ENCODE measurements at regions not wholly inside any gene's neighbourhood (a gene's known extent, or its start where the extent isn't known, plus 50 kb on each side); places are given as distances from the start of the nearest gene placed in this dataset.

GRCh38 chr9:75432888-75433287, 344.6 kb downstream of the OSTF1 start:
- no peak overlapping the region for H2BK20ac ChIP-seq (ENCODE audit: low read depth, low read length, poor library complexity, severe bottlenecking)
- H2BK5ac ChIP-seq (ENCODE audit: insufficient read length, low read length), result no peak overlapping the region
- H3K27me3 ChIP-seq (ENCODE audit: insufficient read depth, low read length), result no peaks in the 10 kb centered on the region
- no peak overlapping the region for H3K4ac ChIP-seq (ENCODE audit: low read depth, low read length)
- DNase-seq, result no peak
- H3K18ac ChIP-seq (ENCODE audit: insufficient read length, low read depth, low read length), result no peak overlapping the region
- no peak for TF ChIP-seq CTCF (conservative IDR thresholded peaks at IDR 0.05)
- H3K27ac Mint-ChIP-seq, result no peak overlapping the region
- H3K9me3 ChIP-seq (ENCODE audit: control insufficient read depth, low read depth, low read length), result no peaks in the 10 kb centered on the region
- H3K79me2 ChIP-seq (ENCODE audit: insufficient read depth, low read length), result no peaks in the 10 kb centered on the region
- H3K4me1 ChIP-seq (ENCODE audit: insufficient read depth, low read length), result no peaks in the 10 kb centered on the region
- no peak overlapping the region for H3K23ac ChIP-seq (ENCODE audit: insufficient read length, low read depth, low read length)
- H2AK5ac ChIP-seq (ENCODE audit: insufficient read length, low read length), result no peak overlapping the region
- no peak overlapping the region for H3T11ph ChIP-seq (ENCODE audit: low read length)
- H3K79me1 ChIP-seq (ENCODE audit: insufficient read depth, low read depth, low read length, poor library complexity, severe bottlenecking), result no peaks in the 10 kb centered on the region
- H3K4me3 Mint-ChIP-seq, result no peak overlapping the region
- peaks cover 0 to 5% of the 10 kb centered on the region in 2 experiments; a peak in 1 of 4 replicates for H3K4me1 Mint-ChIP-seq
- no peaks in the 10 kb centered on the region for H3K9me3 Mint-ChIP-seq
- no peak overlapping the region for H2BK12ac ChIP-seq (ENCODE audit: insufficient read length, low read depth, low read length)
- no peak overlapping the region for H2AFZ ChIP-seq (ENCODE audit: low read length)
- no peaks in the 10 kb centered on the region for H3K27me3 Mint-ChIP-seq (ENCODE audit: low read depth)
- H4K20me1 ChIP-seq (ENCODE audit: control insufficient read depth, insufficient read depth, insufficient read length), result no peaks in the 10 kb centered on the region
- no peak overlapping the region for H4K5ac ChIP-seq (ENCODE audit: insufficient read length, low read depth, low read length)
- no peak overlapping the region for H2BK15ac ChIP-seq (ENCODE audit: low read depth, low read length)
- no peak overlapping the region for H3K27ac ChIP-seq (ENCODE audit: insufficient read length, low read depth, low read length)
- H4K8ac ChIP-seq (replicated peaks; ENCODE audit: insufficient read length, low read depth, low read length), result no peak overlapping the region
- no peaks in the 10 kb centered on the region for H3K36me3 Mint-ChIP-seq (ENCODE audit: insufficient read depth in 1 of 3, low read depth in 3 of 3)
- H2BK120ac ChIP-seq (ENCODE audit: low read depth, low read length, poor library complexity, severe bottlenecking), result no peak overlapping the region
- no peak overlapping the region for H4K91ac ChIP-seq (ENCODE audit: insufficient read length, low read depth, low read length)
- no peaks in the 10 kb centered on the region for H3K23me2 ChIP-seq (ENCODE audit: insufficient read length, low read depth, low read length, poor library complexity, severe bottlenecking)
- H3K56ac ChIP-seq (ENCODE audit: insufficient read length, low read depth, low read length), result no peak overlapping the region
- no peak overlapping the region for H3K9ac ChIP-seq (ENCODE audit: extremely low read depth, insufficient read length, low read length)
- H3K14ac ChIP-seq (ENCODE audit: insufficient read depth, low read length), result no peak overlapping the region
- H3K4me2 ChIP-seq (ENCODE audit: insufficient read depth, insufficient read length, low read length), result no peak overlapping the region

All from H9 (cell line).